ENCODE measurements at regions not wholly inside any gene's neighbourhood (a gene's known extent, or its start where the extent isn't known, plus 50 kb on each side); places are given as distances from the start of the nearest gene placed in this dataset.
A peak's percentile ranks its signal among the peaks of the same experiment; 100 is the strongest.

DNA sequence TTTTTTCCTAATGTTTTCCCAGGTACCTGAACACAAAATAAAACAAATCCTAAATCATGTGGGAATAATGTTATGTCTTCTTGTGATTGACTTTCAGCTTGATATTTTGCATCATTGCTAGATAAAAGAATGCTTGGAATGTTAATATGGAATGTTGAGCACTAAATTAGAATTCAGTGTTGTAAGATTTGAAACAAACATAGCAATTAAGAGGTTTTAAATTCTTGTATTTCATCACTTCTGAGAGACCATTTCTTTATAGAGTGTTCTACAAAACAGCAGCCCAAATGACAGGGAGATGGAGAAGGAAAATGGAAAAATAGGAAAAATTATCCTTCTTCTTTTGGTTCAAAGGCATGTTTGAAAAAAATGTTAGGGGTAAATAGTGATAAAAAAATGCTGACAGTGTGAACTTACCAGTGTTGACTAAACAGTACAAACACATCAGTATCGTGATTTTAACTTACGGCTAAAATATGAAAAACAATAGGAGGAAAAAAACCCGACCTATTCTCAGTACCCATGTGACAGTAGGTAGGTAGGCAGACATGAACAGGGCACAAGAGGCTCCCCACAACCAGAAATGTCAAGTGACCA, 102.6 kb upstream of the PDE5A start:
- H3K9me3 ChIP-seq (ENCODE audit: low read length) = no peaks in the 10 kb centered on the region
- peaks cover 63% of the 10 kb centered on the region for H3K4me1 ChIP-seq (ENCODE audit: insufficient read depth, low read length)
- ChIA-PET POLR2A (ENCODE audit: unreplicated experiment) (no interaction called here), CTCF (no interaction called here)
- H3K4me3 ChIP-seq (ENCODE audit: low read length) = no peak overlapping the region
- TF ChIP-seq EZH2 (IDR thresholded peaks at IDR 0.05; ENCODE audit: low read length, unreplicated experiment) (no peak), CTCF (conservative IDR thresholded peaks at IDR 0.05; ENCODE audit: low read depth, low read length) (no peak), EZH2phosphoT487 (IDR thresholded peaks at IDR 0.05; ENCODE audit: borderline replicate concordance, low read length) (no peak)
- H3K4me2 ChIP-seq (ENCODE audit: low read length) = peak overlapping the region; percentile 74
- H2AFZ ChIP-seq (ENCODE audit: low read length) = no peak overlapping the region
- intact Hi-C loops (cut with micrococcal nuclease) = loop anchor here (2.0 kb wide), 3 partner anchors 48 to 320 kb away; no protein-coding TSS in a partner anchor
- no peaks in the 10 kb centered on the region for H3K27me3 ChIP-seq (ENCODE audit: low read length)
- H4K20me1 ChIP-seq (ENCODE audit: low read length) = no peaks in the 10 kb centered on the region
- H3K36me3 ChIP-seq (ENCODE audit: low read depth, low read length) = no peaks in the 10 kb centered on the region
- H3K27ac ChIP-seq (ENCODE audit: low read length) = peak overlapping the region; percentile 86
- peaks cover 18% of the 10 kb centered on the region for H3F3A ChIP-seq (ENCODE audit: low read length, unreplicated experiment)
- 0 out of 2 replicates have a peak overlapping the region, but pooled peaks have one; percentile 16 for H3K9ac ChIP-seq (ENCODE audit: low read length)
- no TSS peak for BruUV-seq (replicated peaks)
- DNase-seq (no peak), ATAC-seq (no peak)
- no peaks in the 10 kb centered on the region for H3K9me2 ChIP-seq (replicated peaks; ENCODE audit: low read length)
- H3K79me2 ChIP-seq (ENCODE audit: low read length) = no peaks in the 10 kb centered on the region

- POLR2A ChIA-PET (ENCODE audit: unreplicated experiment) = no interaction called here
- Histone ChIP-seq H3K9me2 (replicated peaks; ENCODE audit: low read length) (no peaks in the 10 kb centered on the region), H3K36me3 (ENCODE audit: low read depth, low read length) (no peaks in the 10 kb centered on the region), H3K27ac (ENCODE audit: low read length) (peak overlapping the region; percentile 86), H3K4me3 (ENCODE audit: low read length) (peak overlapping the region; percentile 40; the same call in 1 of the 2 replicates), H3K4me1 (ENCODE audit: insufficient read depth, low read length) (peaks cover 57% of the 10 kb centered on the region), H4K20me1 (ENCODE audit: low read length) (no peaks in the 10 kb centered on the region), H3K79me2 (ENCODE audit: low read length) (no peaks in the 10 kb centered on the region), H3K4me2 (ENCODE audit: low read length) (peak overlapping the region; percentile 74), H2AFZ (ENCODE audit: low read length) (no peak overlapping the region), H3K9me3 (ENCODE audit: low read length) (no peaks in the 10 kb centered on the region), H3K27me3 (ENCODE audit: low read length) (no peaks in the 10 kb centered on the region), H3F3A (ENCODE audit: low read length, unreplicated experiment) (peaks cover 12% of the 10 kb centered on the region), H3K9ac (ENCODE audit: low read length) (peak overlapping the region; percentile 16; the same call in 1 of the 2 replicates)
- DNase-seq = no peak
- CTCF ChIA-PET = no interaction called here
- TF ChIP-seq EZH2phosphoT487 (IDR thresholded peaks at IDR 0.05; ENCODE audit: borderline replicate concordance, low read length) (no peak), CTCF (conservative IDR thresholded peaks at IDR 0.05; ENCODE audit: low read depth, low read length) (no peak), EZH2 (IDR thresholded peaks at IDR 0.05; ENCODE audit: low read length, unreplicated experiment) (no peak)
- no TSS peak for BruUV-seq (replicated peaks)
- ATAC-seq = peak; percentile 22
- intact Hi-C loops (cut with micrococcal nuclease) = loop anchor here (2.0 kb wide), 3 partner anchors 48 to 320 kb away; no protein-coding TSS in a partner anchor
These were observed 102.0 kb upstream of the PDE5A start for GRCh38 chr4:119730671-119730950.
